Activated CD4-positive, alpha-beta memory T cell treated with anti-CD3 and anti-CD28 coated beads for 36 hours (primary cell): ENCODE measurements at regions not wholly inside any gene's neighbourhood (a gene's known extent, or its start where the extent isn't known, plus 50 kb on each side); places are given as distances from the start of the nearest gene placed in this dataset.

Source experiments
- CTCF ChIA-PET: fragments of 350-600 bp; sonication (Branson Sonifier 250); formaldehyde crosslinking; loops from one replicate; lab custom pipeline; 2021; ENCODE audit warnings: antibody characterized with exemption, inconsistent platforms; lab: Charles Lee
- POLR2A ChIA-PET: fragments of 350-600 bp; sonication (Branson Sonifier 250); formaldehyde crosslinking; loops from one replicate; lab custom pipeline; 2021; ENCODE audit warnings: antibody characterized with exemption; lab: Charles Lee
- DNase-seq: peaks from one replicate; pipeline ENCODE4 v3.0.0-alpha.2; 2020
- H3K27ac Mint-ChIP-seq: one replicate; pipeline ENCODE4 v1.8.0; 2021; ENCODE audit warnings: mixed read lengths
- H3K27me3 Mint-ChIP-seq: one replicate; pipeline ENCODE4 v1.8.0; 2021; ENCODE audit warnings: mixed read lengths
- H3K36me3 Mint-ChIP-seq: one replicate; pipeline ENCODE4 v1.8.0; 2021; ENCODE audit warnings: mixed read lengths
- H3K4me1 Mint-ChIP-seq: one replicate; pipeline ENCODE4 v1.8.0; 2021; ENCODE audit warnings: low read depth, mixed read lengths
- H3K4me3 Mint-ChIP-seq: one replicate; pipeline ENCODE4 v1.8.0; 2021; ENCODE audit warnings: mild to moderate bottlenecking, mixed read lengths
- H3K9me3 Mint-ChIP-seq: one replicate; pipeline ENCODE4 v1.8.0; 2021; ENCODE audit warnings: mixed read lengths
- intact Hi-C: fragments of 100-400 bp; cut with micrococcal nuclease; formaldehyde crosslinking; loops from one replicate; pipeline ENCODE4 v1.15.1; 2023

GRCh38 chr13:44234566-44234965, 139.1 kb upstream of the SERP2 start:
- intact Hi-C loops, result no loop called here

GRCh38 chr13:44236370-44236769, 137.3 kb upstream of the SERP2 start:
- DNase-seq, result no peak
- H3K27ac Mint-ChIP-seq, result no peak overlapping the region
- no peaks in the 10 kb centered on the region for H3K36me3 Mint-ChIP-seq
- POLR2A ChIA-PET, result no interaction called here
- no peaks in the 10 kb centered on the region for H3K9me3 Mint-ChIP-seq
- peaks cover 10% of the 10 kb centered on the region for H3K4me1 Mint-ChIP-seq
- CTCF ChIA-PET, result no interaction called here
- H3K4me3 Mint-ChIP-seq, result no peak overlapping the region
- intact Hi-C loops, result no loop called here
- peaks cover 12% of the 10 kb centered on the region for H3K27me3 Mint-ChIP-seq

More at GRCh38 chr13:44234566-44234965, 139.1 kb upstream of the SERP2 start:
- DNase-seq, result no peak
- Mint-ChIP-seq H3K27ac (no peak overlapping the region), H3K4me3 (no peak overlapping the region), H3K4me1 (peaks cover 10% of the 10 kb centered on the region), H3K9me3 (no peaks in the 10 kb centered on the region), H3K36me3 (no peaks in the 10 kb centered on the region), H3K27me3 (peaks cover 11% of the 10 kb centered on the region)
- POLR2A ChIA-PET, result no interaction called here
- CTCF ChIA-PET, result no interaction called here

- POLR2A ChIA-PET, result no interaction called here
- CTCF ChIA-PET, result no interaction called here
These were observed 136.8 kb upstream of the SERP2 start for GRCh38 chr13:44236801-44237207.

GRCh38 chr13:44237276-44237767, 136.3 kb upstream of the SERP2 start:
- ChIA-PET CTCF (interaction anchor here (0.9 kb wide), 1 partner anchor 22 kb away, joined by 3 read pairs; no protein-coding TSS in a partner anchor), POLR2A (no interaction called here)
- Mint-ChIP-seq H3K27me3 (peaks cover 8% of the 10 kb centered on the region), H3K4me3 (no peak overlapping the region), H3K36me3 (no peaks in the 10 kb centered on the region), H3K27ac (no peak overlapping the region), H3K4me1 (peaks cover 8% of the 10 kb centered on the region), H3K9me3 (no peaks in the 10 kb centered on the region)
- peak; percentile 52 for DNase-seq
- intact Hi-C loops, result loop anchor here (1.0 kb wide), 1 partner anchor 22 kb away; no protein-coding TSS in a partner anchor

More at GRCh38 chr13:44236801-44237207, 136.8 kb upstream of the SERP2 start:
- H3K36me3 Mint-ChIP-seq, result no peaks in the 10 kb centered on the region
- no peak for DNase-seq
- H3K27ac Mint-ChIP-seq, result no peak overlapping the region
- intact Hi-C loops, result loop anchor here (1.0 kb wide), 1 partner anchor 22 kb away; no protein-coding TSS in a partner anchor
- no peaks in the 10 kb centered on the region for H3K9me3 Mint-ChIP-seq
- H3K27me3 Mint-ChIP-seq, result peaks cover 9% of the 10 kb centered on the region
- no peak overlapping the region for H3K4me3 Mint-ChIP-seq
- H3K4me1 Mint-ChIP-seq, result peaks cover 9% of the 10 kb centered on the region

GRCh38 chr13:44237881-44238421, 135.7 kb upstream of the SERP2 start:
- Mint-ChIP-seq H3K27me3 (peaks cover 8% of the 10 kb centered on the region), H3K4me1 (peaks cover 8% of the 10 kb centered on the region), H3K4me3 (no peak overlapping the region), H3K36me3 (no peaks in the 10 kb centered on the region), H3K9me3 (no peaks in the 10 kb centered on the region), H3K27ac (no peak overlapping the region)
- CTCF ChIA-PET, result interaction anchor here (0.9 kb wide), 1 partner anchor 21 kb away, joined by 3 read pairs; no protein-coding TSS in a partner anchor
- DNase-seq, result no peak
- intact Hi-C loops, result loop anchor here (1.0 kb wide), 1 partner anchor 21 kb away; no protein-coding TSS in a partner anchor
- POLR2A ChIA-PET, result no interaction called here

GRCh38 chr13:44240611-44241145, 132.9 kb upstream of the SERP2 start:
- ChIA-PET CTCF (no interaction called here), POLR2A (no interaction called here)
- DNase-seq, result no peak
- H3K36me3 Mint-ChIP-seq, result no peaks in the 10 kb centered on the region
- H3K27me3 Mint-ChIP-seq, result peaks cover 7% of the 10 kb centered on the region
- H3K27ac Mint-ChIP-seq, result no peak overlapping the region
- peaks cover 8% of the 10 kb centered on the region for H3K4me1 Mint-ChIP-seq
- H3K9me3 Mint-ChIP-seq, result no peaks in the 10 kb centered on the region
- intact Hi-C loops, result loop anchor here (5.0 kb wide), 2 partner anchors 43 to 197 kb away; no protein-coding TSS in a partner anchor
- H3K4me3 Mint-ChIP-seq, result no peak overlapping the region

GRCh38 chr13:44241638-44242037, 132.0 kb upstream of the SERP2 start:
- H3K27ac Mint-ChIP-seq, result no peak overlapping the region
- no peak for DNase-seq
- no peaks in the 10 kb centered on the region for H3K36me3 Mint-ChIP-seq
- intact Hi-C loops, result loop anchor here (5.0 kb wide), 2 partner anchors 44 to 196 kb away; no protein-coding TSS in a partner anchor
- H3K9me3 Mint-ChIP-seq, result no peaks in the 10 kb centered on the region
- CTCF ChIA-PET, result no interaction called here
- peaks cover 8% of the 10 kb centered on the region for H3K4me1 Mint-ChIP-seq
- no peak overlapping the region for H3K4me3 Mint-ChIP-seq
- POLR2A ChIA-PET, result no interaction called here
- H3K27me3 Mint-ChIP-seq, result peaks cover 7% of the 10 kb centered on the region

- Mint-ChIP-seq H3K27ac (no peak overlapping the region), H3K4me3 (no peak overlapping the region), H3K4me1 (peaks cover 2% of the 10 kb centered on the region), H3K9me3 (no peaks in the 10 kb centered on the region), H3K36me3 (no peaks in the 10 kb centered on the region), H3K27me3 (peaks cover 7% of the 10 kb centered on the region)
- intact Hi-C loops, result loop anchor here (5.0 kb wide), 2 partner anchors 45 to 195 kb away; no protein-coding TSS in a partner anchor
- ChIA-PET POLR2A (no interaction called here), CTCF (interaction anchor here (1.5 to 1.6 kb wide), 2 partner anchors 11 to 194 kb away, joined by 4 read pairs; no protein-coding TSS in a partner anchor)
- no peak for DNase-seq
These were observed 130.9 kb upstream of the SERP2 start for GRCh38 chr13:44242766-44243165.

GRCh38 chr13:44243198-44243857, 130.3 kb upstream of the SERP2 start:
- H3K9me3 Mint-ChIP-seq, result no peaks in the 10 kb centered on the region

GRCh38 chr13:44244288-44244687, 129.3 kb upstream of the SERP2 start:
- ChIA-PET CTCF (no interaction called here), POLR2A (no interaction called here)
- H3K27me3 Mint-ChIP-seq, result peaks cover 7% of the 10 kb centered on the region
- H3K36me3 Mint-ChIP-seq, result no peaks in the 10 kb centered on the region
- no peak overlapping the region for H3K4me3 Mint-ChIP-seq
- H3K9me3 Mint-ChIP-seq, result no peaks in the 10 kb centered on the region
- DNase-seq, result no peak
- intact Hi-C loops, result loop anchor here (5.0 kb wide), 2 partner anchors 47 to 193 kb away; no protein-coding TSS in a partner anchor
- H3K4me1 Mint-ChIP-seq, result no peaks in the 10 kb centered on the region
- no peak overlapping the region for H3K27ac Mint-ChIP-seq

More at GRCh38 chr13:44243198-44243857, 130.3 kb upstream of the SERP2 start:
- H3K27ac Mint-ChIP-seq, result no peak overlapping the region
- ChIA-PET CTCF (interaction anchor here (0.8 to 1.6 kb wide), 3 partner anchors 11 to 193 kb away, joined by 3 to 4 read pairs (median 4); no protein-coding TSS in a partner anchor), POLR2A (no interaction called here)
- no peak overlapping the region for H3K4me3 Mint-ChIP-seq
- no peaks in the 10 kb centered on the region for H3K4me1 Mint-ChIP-seq
- H3K36me3 Mint-ChIP-seq, result no peaks in the 10 kb centered on the region
- intact Hi-C loops, result loop anchor here (5.0 kb wide), 2 partner anchors 46 to 194 kb away; no protein-coding TSS in a partner anchor
- peak; percentile 34 for DNase-seq
- peaks cover 7% of the 10 kb centered on the region for H3K27me3 Mint-ChIP-seq

- intact Hi-C loops, result no loop called here
- H3K27ac Mint-ChIP-seq, result no peak overlapping the region
- no peaks in the 10 kb centered on the region for H3K36me3 Mint-ChIP-seq
- H3K9me3 Mint-ChIP-seq, result no peaks in the 10 kb centered on the region
- H3K27me3 Mint-ChIP-seq, result no peaks in the 10 kb centered on the region
- no peak for DNase-seq
- no peaks in the 10 kb centered on the region for H3K4me1 Mint-ChIP-seq
- POLR2A ChIA-PET, result no interaction called here
- no peak overlapping the region for H3K4me3 Mint-ChIP-seq
- CTCF ChIA-PET, result no interaction called here
These were observed 124.2 kb upstream of the SERP2 start for GRCh38 chr13:44249431-44249836.

GRCh38 chr13:44252938-44253337, 120.7 kb upstream of the SERP2 start:
- Mint-ChIP-seq H3K27ac (no peak overlapping the region), H3K4me3 (no peak overlapping the region), H3K4me1 (no peaks in the 10 kb centered on the region), H3K27me3 (peaks cover 6% of the 10 kb centered on the region), H3K36me3 (no peaks in the 10 kb centered on the region), H3K9me3 (no peaks in the 10 kb centered on the region)
- ChIA-PET POLR2A (no interaction called here), CTCF (no interaction called here)
- no peak for DNase-seq
- intact Hi-C loops, result loop anchor here (10.0 kb wide), 1 partner anchor 348 kb away; no protein-coding TSS in a partner anchor
